OCI-LY1 (cell line): ENCODE measurements at regions not wholly inside any gene's neighbourhood (a gene's known extent, or its start where the extent isn't known, plus 50 kb on each side); places are given as distances from the start of the nearest gene placed in this dataset.

Source experiments
- H2AFZ ChIP-seq: fragments of 200-600 bp; sonication (generic), shearing (Covaris generic); 2 replicates; pipeline ENCODE4 v1.6.0; 2014; ENCODE audit warnings: antibody characterized with exemption, mild to moderate bottlenecking, low read length
- H3F3A ChIP-seq: fragments of 200-600 bp; sonication (generic), shearing (Covaris generic); 2 replicates; pipeline ENCODE4 v1.6.0; 2014; ENCODE audit warnings: mild to moderate bottlenecking, antibody characterized with exemption, low read length, moderate library complexity; ENCODE audit not compliant: insufficient read depth
- H3K27ac ChIP-seq: fragments of 200-600 bp; sonication (generic); 2 replicates; pipeline ENCODE4 v1.5.1; 2014; ENCODE audit warnings: low read length, mixed run types, mild to moderate bottlenecking, low read depth; ENCODE audit not compliant: poor library complexity, severe bottlenecking
- H3K27me3 ChIP-seq: fragments of 200-600 bp; sonication (generic); 2 replicates; pipeline ENCODE4 v1.6.0; 2014; ENCODE audit warnings: antibody characterized with exemption, mild to moderate bottlenecking, low read length, moderate library complexity; ENCODE audit not compliant: insufficient read depth
- H3K36me3 ChIP-seq: fragments of 200-600 bp; sonication (generic); 2 replicates; pipeline ENCODE4 v1.6.1; 2014; ENCODE audit warnings: mild to moderate bottlenecking, antibody characterized with exemption, low read length, moderate library complexity, mixed read lengths; ENCODE audit not compliant: insufficient read depth
- H3K4me1 ChIP-seq: fragments of 200-600 bp; sonication (generic); 2 replicates; pipeline ENCODE4 v1.5.1; 2014; ENCODE audit warnings: mild to moderate bottlenecking, low read length, moderate library complexity; ENCODE audit not compliant: insufficient read depth, severe bottlenecking
- H3K4me2 ChIP-seq: fragments of 200-600 bp; sonication (generic), shearing (Covaris generic); 2 replicates; pipeline ENCODE4 v1.6.1; 2014; ENCODE audit warnings: low read length
- H3K4me3 ChIP-seq: fragments of 200-600 bp; sonication (generic); 2 replicates; pipeline ENCODE4 v1.5.1; 2014; ENCODE audit warnings: low read length, low read depth, mild to moderate bottlenecking, mixed read lengths; ENCODE audit not compliant: poor library complexity, severe bottlenecking
- H3K79me2 ChIP-seq: fragments of 200-600 bp; shearing (Covaris generic); 2 replicates; pipeline ENCODE4 v1.6.1; 2016; ENCODE audit warnings: mixed run types, low read length, mixed read lengths; ENCODE audit not compliant: insufficient read depth
- H3K9ac ChIP-seq: fragments of 200-600 bp; sonication (generic), shearing (Covaris generic); 2 replicates; pipeline ENCODE4 v1.6.1; 2014; ENCODE audit warnings: mild to moderate bottlenecking, low read length, mixed read lengths
- H3K9me2 ChIP-seq: fragments of 200-600 bp; sonication (generic), shearing (Covaris generic); 2 replicates; pipeline ENCODE4 v1.6.1; 2014; ENCODE audit warnings: low read depth, mild to moderate bottlenecking, low read length, mixed read lengths
- H3K9me3 ChIP-seq: fragments of 200-600 bp; shearing (Covaris generic); 2 replicates; pipeline ENCODE4 v1.6.1; 2014; ENCODE audit warnings: low read length, mixed read lengths
- H4K20me1 ChIP-seq: fragments of 200-600 bp; sonication (generic), shearing (Covaris generic); 2 replicates; pipeline ENCODE4 v1.6.0; 2016; ENCODE audit warnings: mild to moderate bottlenecking, low read length; ENCODE audit not compliant: insufficient read depth
- EZH2 ChIP-seq: fragments of 200-600 bp; sonication (generic), shearing (Covaris generic); IDR thresholded peaks from 2 replicates; pipeline ENCODE4 v1.8.0; 2017; ENCODE audit warnings: borderline replicate concordance, mixed run types, mild to moderate bottlenecking, antibody characterized with exemption, low read length, moderate library complexity, mixed read lengths
- TF ChIP-seq, protein P1 (sequence below): fragments of 200-600 bp; sonication (generic), shearing (Covaris generic); IDR thresholded peaks from 2 replicates; pipeline ENCODE4 v1.5.1; 2017; ENCODE audit warnings: mild to moderate bottlenecking, antibody characterized with exemption, low read length, moderate library complexity, mixed read lengths

GRCh38 chr2:48122166-48122565, 192.3 kb upstream of the FOXN2 start:
- Histone ChIP-seq H3K4me1 (no peaks in the 10 kb centered on the region), H3K9me3 (no peaks in the 10 kb centered on the region), H2AFZ (no peak overlapping the region), H3K9ac (no peak overlapping the region), H3K79me2 (no peaks in the 10 kb centered on the region), H3K4me3 (no peak overlapping the region), H3K4me2 (no peak overlapping the region), H4K20me1 (no peaks in the 10 kb centered on the region), H3K9me2 (no peaks in the 10 kb centered on the region), H3K27me3 (no peaks in the 10 kb centered on the region), H3K36me3 (no peaks in the 10 kb centered on the region), H3F3A (no peaks in the 10 kb centered on the region), H3K27ac (no peak overlapping the region)
- TF ChIP-seq, protein P1, sequence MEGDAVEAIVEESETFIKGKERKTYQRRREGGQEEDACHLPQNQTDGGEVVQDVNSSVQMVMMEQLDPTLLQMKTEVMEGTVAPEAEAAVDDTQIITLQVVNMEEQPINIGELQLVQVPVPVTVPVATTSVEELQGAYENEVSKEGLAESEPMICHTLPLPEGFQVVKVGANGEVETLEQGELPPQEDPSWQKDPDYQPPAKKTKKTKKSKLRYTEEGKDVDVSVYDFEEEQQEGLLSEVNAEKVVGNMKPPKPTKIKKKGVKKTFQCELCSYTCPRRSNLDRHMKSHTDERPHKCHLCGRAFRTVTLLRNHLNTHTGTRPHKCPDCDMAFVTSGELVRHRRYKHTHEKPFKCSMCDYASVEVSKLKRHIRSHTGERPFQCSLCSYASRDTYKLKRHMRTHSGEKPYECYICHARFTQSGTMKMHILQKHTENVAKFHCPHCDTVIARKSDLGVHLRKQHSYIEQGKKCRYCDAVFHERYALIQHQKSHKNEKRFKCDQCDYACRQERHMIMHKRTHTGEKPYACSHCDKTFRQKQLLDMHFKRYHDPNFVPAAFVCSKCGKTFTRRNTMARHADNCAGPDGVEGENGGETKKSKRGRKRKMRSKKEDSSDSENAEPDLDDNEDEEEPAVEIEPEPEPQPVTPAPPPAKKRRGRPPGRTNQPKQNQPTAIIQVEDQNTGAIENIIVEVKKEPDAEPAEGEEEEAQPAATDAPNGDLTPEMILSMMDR = no peak
- no peak for TF ChIP-seq EZH2

GRCh38 chr2:48124592-48124991, 189.9 kb upstream of the FOXN2 start:
- Histone ChIP-seq H3K79me2 (no peaks in the 10 kb centered on the region), H4K20me1 (no peaks in the 10 kb centered on the region), H3K9me3 (no peaks in the 10 kb centered on the region), H3K27ac (no peak overlapping the region), H2AFZ (no peak overlapping the region), H3K4me2 (no peak overlapping the region), H3F3A (no peaks in the 10 kb centered on the region), H3K9ac (no peak overlapping the region), H3K4me3 (no peak overlapping the region), H3K9me2 (no peaks in the 10 kb centered on the region), H3K4me1 (no peaks in the 10 kb centered on the region), H3K27me3 (no peaks in the 10 kb centered on the region), H3K36me3 (no peaks in the 10 kb centered on the region)
- TF ChIP-seq, protein P1 = no peak
- TF ChIP-seq EZH2 = no peak

DNA sequence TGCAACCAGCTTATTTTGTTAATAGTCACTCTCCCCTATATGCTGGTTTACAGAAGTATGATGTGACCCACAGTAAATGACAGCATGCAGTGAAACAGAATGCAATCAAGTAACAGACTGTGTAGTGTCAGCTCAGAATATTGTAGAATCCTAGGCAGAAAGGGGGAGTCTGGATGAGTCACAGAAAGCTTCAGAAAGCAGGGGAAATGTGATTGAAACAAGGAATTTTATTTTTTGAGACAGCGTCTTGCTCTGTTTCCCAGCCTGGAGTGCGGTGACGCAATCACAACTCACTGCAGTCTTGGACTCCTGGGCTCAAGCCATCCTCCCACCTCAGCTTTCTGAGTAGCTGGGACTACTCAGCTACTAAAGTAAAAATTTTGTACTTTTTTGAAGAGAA, 188.3 kb upstream of the FOXN2 start:
- no peaks in the 10 kb centered on the region for H4K20me1 ChIP-seq
- no peak overlapping the region for H3K4me3 ChIP-seq
- no peaks in the 10 kb centered on the region for H3K4me1 ChIP-seq
- no peaks in the 10 kb centered on the region for H3K79me2 ChIP-seq
- no peak for TF ChIP-seq EZH2
- TF ChIP-seq, protein P1 = no peak
- no peak overlapping the region for H2AFZ ChIP-seq
- H3K27ac ChIP-seq = no peak overlapping the region
- H3K27me3 ChIP-seq = 0 out of 2 replicates have a peak, but pooled peaks cover 3% of the 10 kb centered on the region
- H3K4me2 ChIP-seq = no peak overlapping the region
- H3K9ac ChIP-seq = no peak overlapping the region
- no peaks in the 10 kb centered on the region for H3K9me2 ChIP-seq
- H3K36me3 ChIP-seq = no peaks in the 10 kb centered on the region
- no peaks in the 10 kb centered on the region for H3F3A ChIP-seq
- H3K9me3 ChIP-seq = no peaks in the 10 kb centered on the region
